ENCODE measurements at regions not wholly inside any gene's neighbourhood (a gene's known extent, or its start where the extent isn't known, plus 50 kb on each side); places are given as distances from the start of the nearest gene placed in this dataset.

DNA sequence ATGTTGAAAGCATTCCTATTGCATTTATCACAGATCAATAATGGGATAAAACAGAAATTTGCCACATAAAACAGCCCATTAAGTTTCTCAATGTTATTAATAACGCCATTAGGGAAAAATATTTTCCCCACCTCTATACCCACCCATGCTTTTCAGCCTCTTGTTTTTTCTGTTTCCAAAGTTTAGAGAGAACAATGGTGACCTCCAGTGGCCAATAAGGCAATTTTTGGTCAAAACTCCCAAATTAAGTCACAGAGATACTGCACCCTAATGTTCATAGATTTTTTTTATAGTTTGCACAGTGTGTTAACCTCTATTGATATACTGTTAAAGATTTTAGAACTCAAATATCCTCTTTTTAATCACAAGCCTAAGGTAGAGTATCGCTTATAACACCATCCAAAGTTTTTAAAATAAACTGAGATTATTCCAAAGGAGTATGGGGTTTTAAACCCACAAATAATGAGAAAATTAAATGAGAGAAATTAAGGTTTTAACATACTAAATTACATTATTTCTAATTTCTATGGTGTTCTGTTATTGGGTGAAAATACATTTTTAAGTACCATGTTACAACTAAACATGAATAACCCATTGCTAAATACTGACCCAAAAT, 184.7 kb upstream of the DCN start:
- H3K36me3 ChIP-seq, result no peaks in the 10 kb centered on the region
- peaks cover 4% of the 10 kb centered on the region; the same call in 1 of the 2 replicates for H3K4me1 ChIP-seq
- no peak overlapping the region for H3K4me3 ChIP-seq (ENCODE audit: low read depth, low read length)
- H3K27me3 ChIP-seq, result no peaks in the 10 kb centered on the region
- H3K9me3 ChIP-seq, result no peaks in the 10 kb centered on the region
- DNase-seq, result no peak
- TF ChIP-seq, protein P1, sequence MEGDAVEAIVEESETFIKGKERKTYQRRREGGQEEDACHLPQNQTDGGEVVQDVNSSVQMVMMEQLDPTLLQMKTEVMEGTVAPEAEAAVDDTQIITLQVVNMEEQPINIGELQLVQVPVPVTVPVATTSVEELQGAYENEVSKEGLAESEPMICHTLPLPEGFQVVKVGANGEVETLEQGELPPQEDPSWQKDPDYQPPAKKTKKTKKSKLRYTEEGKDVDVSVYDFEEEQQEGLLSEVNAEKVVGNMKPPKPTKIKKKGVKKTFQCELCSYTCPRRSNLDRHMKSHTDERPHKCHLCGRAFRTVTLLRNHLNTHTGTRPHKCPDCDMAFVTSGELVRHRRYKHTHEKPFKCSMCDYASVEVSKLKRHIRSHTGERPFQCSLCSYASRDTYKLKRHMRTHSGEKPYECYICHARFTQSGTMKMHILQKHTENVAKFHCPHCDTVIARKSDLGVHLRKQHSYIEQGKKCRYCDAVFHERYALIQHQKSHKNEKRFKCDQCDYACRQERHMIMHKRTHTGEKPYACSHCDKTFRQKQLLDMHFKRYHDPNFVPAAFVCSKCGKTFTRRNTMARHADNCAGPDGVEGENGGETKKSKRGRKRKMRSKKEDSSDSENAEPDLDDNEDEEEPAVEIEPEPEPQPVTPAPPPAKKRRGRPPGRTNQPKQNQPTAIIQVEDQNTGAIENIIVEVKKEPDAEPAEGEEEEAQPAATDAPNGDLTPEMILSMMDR (IDR thresholded peaks at IDR 0.05; ENCODE audit: low read depth, low read length), result peak; percentile 68

DNA sequence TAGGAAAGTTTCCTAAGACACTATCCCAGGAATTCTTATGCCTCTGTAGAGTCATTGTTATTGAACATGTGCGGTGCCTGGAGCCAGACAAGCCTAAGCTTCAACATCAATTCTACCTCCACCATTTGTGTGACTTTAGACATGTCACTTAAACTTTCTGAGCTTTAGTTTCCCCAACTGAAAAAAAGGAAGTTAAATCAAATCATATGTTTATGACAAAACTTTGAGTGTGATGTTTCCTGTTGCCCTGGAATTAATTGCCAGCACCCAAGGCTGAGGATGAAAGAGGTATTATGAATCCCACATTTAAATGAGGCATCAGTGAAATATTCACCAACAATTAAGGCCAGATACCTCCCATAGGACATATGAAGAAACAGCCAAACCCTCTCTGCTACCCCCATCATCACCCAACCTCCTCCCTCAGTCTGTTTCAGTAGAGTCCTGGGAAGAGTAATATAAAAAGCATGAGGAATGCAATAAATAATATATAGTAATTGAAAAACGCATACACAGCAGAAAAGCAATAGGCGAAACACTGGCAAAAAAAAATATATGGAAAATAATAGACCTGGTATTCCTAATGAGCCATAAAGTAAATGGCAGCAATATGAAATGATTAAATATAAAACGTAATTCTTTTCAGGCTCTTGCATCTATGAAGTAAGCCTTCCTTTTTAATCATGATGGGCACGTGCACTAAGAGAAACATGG, 182.0 kb upstream of the DCN start:
- Histone ChIP-seq H3K9me3 (no peaks in the 10 kb centered on the region), H3K27me3 (no peaks in the 10 kb centered on the region), H3K4me1 (no peaks in the 10 kb centered on the region; the same call in 1 of the 2 replicates), H3K4me3 (ENCODE audit: low read depth, low read length) (no peak overlapping the region), H3K36me3 (no peaks in the 10 kb centered on the region)
- TF ChIP-seq, protein P1 (IDR thresholded peaks at IDR 0.05; ENCODE audit: low read depth, low read length), result no peak
- DNase-seq, result no peak

DNA sequence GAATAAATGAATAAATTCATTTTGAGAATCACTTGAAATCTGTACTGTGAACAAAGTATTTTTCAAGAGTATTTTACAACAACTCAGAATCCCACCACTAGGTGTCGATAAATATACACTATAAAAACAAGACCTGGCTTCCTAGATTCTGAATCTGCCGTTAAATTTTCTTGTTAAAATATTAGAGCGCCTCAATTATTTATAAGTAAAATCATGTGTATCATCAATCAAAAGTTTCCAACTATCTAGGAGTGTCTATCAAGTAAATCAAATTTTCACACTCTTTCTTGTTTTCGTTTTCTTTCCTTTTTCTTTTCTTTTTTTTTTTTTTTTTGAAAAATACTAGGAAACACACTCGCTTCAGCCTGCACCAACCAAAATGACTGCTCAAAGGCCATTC, 179.2 kb upstream of the DCN start:
- H3K4me3 ChIP-seq (ENCODE audit: low read depth, low read length), result no peak overlapping the region
- TF ChIP-seq, protein P1 (IDR thresholded peaks at IDR 0.05; ENCODE audit: low read depth, low read length), result peak; percentile 62
- no peaks in the 10 kb centered on the region for H3K36me3 ChIP-seq
- DNase-seq, result no peak
- no peaks in the 10 kb centered on the region for H3K27me3 ChIP-seq
- H3K9me3 ChIP-seq, result no peaks in the 10 kb centered on the region
- no peaks in the 10 kb centered on the region for H3K4me1 ChIP-seq

DNA sequence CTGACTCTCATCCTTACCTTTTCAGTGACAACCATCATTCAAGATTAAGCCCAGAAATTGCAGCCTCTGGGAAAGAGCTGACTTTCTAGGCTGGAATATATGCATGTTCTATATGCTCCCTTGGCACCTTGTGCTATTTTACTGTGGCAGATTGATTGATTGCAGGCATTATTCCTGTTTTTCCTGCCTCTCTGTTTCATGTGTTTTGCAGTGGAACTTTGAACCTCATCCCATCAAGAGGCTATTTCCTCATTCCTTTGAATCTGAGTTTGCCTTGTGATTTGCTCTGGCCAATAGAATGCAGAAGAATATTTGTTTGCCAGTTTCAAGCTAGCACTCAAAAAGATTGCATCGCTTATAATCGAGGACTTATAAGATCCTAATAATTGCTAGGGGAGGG, 174.8 kb upstream of the DCN start:
- TF ChIP-seq, protein P1 (IDR thresholded peaks at IDR 0.05; ENCODE audit: low read depth, low read length), result no peak
- H3K4me3 ChIP-seq (ENCODE audit: low read depth, low read length), result no peak overlapping the region
- no peak for DNase-seq

DNA sequence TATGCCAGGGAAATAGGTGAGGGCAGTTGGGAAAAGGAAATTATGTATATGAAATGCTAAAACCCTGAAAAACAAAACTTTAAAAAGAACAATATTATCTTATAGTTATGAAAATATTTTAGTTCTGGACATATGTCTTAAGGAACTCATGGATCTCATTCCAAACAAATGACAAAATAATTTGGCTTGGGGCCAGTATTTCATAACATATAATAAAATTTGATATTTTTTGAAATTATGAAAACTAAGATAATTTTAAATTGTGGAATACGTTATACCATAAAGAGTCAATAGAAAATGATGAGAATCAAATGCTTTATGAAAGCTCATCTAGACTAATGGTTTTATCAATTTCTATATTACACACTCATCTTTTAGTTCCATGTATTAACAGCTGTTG, 173.8 kb upstream of the DCN start:
- Histone ChIP-seq H3K4me3 (ENCODE audit: low read depth, low read length) (no peak overlapping the region), H3K9me3 (no peaks in the 10 kb centered on the region), H3K4me1 (no peaks in the 10 kb centered on the region), H3K36me3 (no peaks in the 10 kb centered on the region), H3K27me3 (no peaks in the 10 kb centered on the region)
- DNase-seq, result no peak
- TF ChIP-seq, protein P1 (IDR thresholded peaks at IDR 0.05; ENCODE audit: low read depth, low read length), result no peak

More for the DNA sequence above, 174.8 kb upstream of the DCN start:
- Histone ChIP-seq H3K9me3 (no peaks in the 10 kb centered on the region), H3K27me3 (no peaks in the 10 kb centered on the region), H3K36me3 (no peaks in the 10 kb centered on the region), H3K4me1 (no peaks in the 10 kb centered on the region)

All from BE2C (cell line).